ENCODE measurements at regions not wholly inside any gene's neighbourhood (a gene's known extent, or its start where the extent isn't known, plus 50 kb on each side); places are given as distances from the start of the nearest gene placed in this dataset.

GRCh38 chr7:45993621-45994020 lies 72.5 kb upstream of the IGFBP3 start:
- TF ChIP-seq EZH2 (IDR thresholded peaks at IDR 0.05), result no peak
- TF ChIP-seq POLR2AphosphoS5 (IDR thresholded peaks at IDR 0.05; ENCODE audit: borderline replicate concordance, low read depth, low read length), result no peak
- no peak for TF ChIP-seq FOXP2 (optimal IDR thresholded peaks at IDR 0.05; ENCODE audit: control extremely low read depth, extremely low read length, insufficient read depth)

Data from SK-N-MC (cell line).